ENCODE measurements at regions not wholly inside any gene's neighbourhood (a gene's known extent, or its start where the extent isn't known, plus 50 kb on each side); places are given as distances from the start of the nearest gene placed in this dataset.

DNA sequence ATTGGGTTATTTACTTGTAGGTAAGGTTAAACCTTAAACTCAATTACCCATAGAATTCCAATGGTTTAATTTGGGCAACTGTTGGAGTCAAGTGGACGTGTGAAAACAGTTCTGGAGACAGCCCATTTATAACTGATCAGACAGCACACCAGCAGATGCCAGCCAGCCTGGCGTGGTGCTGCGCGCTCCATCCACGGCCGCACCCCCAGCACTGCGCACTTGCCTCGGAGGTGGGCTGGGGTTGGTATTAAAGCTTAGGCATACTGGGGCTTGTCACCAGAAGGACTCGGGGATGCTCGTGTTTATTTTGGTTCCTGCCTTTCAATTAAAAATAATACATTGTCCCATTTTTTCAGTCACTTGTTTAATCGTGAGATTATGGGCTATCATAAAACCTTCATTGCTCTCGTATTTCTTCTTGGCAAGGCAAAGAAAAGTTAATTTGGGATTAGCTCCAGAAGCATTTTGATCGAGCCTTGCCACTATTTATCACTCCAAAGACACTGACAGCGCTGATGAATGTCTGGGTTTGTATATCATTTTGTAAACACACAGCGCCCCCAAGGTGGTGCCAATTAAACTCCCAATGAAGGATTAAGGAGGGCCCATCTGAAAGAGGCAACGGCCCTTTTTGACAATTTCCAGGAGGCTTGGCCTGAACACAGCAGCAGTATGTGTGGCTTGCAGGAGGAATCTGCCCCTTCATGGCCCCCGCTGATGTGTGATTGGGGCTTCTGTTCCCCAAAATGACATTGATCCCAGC lies 204.5 kb upstream of the CXCL12 start:
- no peak for TF ChIP-seq MAX (CRISPR knock-in tag; IDR thresholded peaks at IDR 0.05)
- no peak for TF ChIP-seq USF1 (CRISPR knock-in tag; IDR thresholded peaks at IDR 0.05)
